Mucosa of gallbladder (tissue), 1 donor: ENCODE measurements at regions not wholly inside any gene's neighbourhood (a gene's known extent, or its start where the extent isn't known, plus 50 kb on each side); places are given as distances from the start of the nearest gene placed in this dataset.
"Not testable (repeated sequence)": the region's sequence is repeated elsewhere in the genome, so short reads cannot be mapped to it uniquely, and the experiment has no call there.

Experiments
- DNase-seq: peaks from one replicate; pipeline ENCODE4 v3.0.0-alpha.2; 2020; ENCODE audit warnings: low spot score
- donor health status: DM: no; HTN: no; CAD: no.

- no peak for DNase-seq
Observed at GRCh38 chr6:109255087-109255486, 127.2 kb downstream of the CD164 start.

GRCh38 chr6:109253366-109253765, 128.9 kb downstream of the CD164 start:
- DNase-seq, result no peak

GRCh38 chr6:109252261-109253041, 129.8 kb downstream of the CD164 start:
- DNase-seq, result no peak

- DNase-seq, result no peak
Observed at GRCh38 chr6:109251839-109252238, 130.4 kb downstream of the CD164 start.

GRCh38 chr6:109250544-109251156, 131.6 kb downstream of the CD164 start:
- DNase-seq, result not testable (repeated sequence)

GRCh38 chr6:109243863-109244825, 138.1 kb downstream of the CD164 start:
- DNase-seq, result no peak

GRCh38 chr6:109242925-109243324, 139.3 kb downstream of the CD164 start:
- DNase-seq, result no peak

- no peak for DNase-seq
Observed at GRCh38 chr6:109242029-109242428, 140.2 kb downstream of the CD164 start.

GRCh38 chr6:109241199-109241598, 141.1 kb downstream of the CD164 start:
- DNase-seq, result no peak

- no peak for DNase-seq
Observed at GRCh38 chr6:109240370-109241084, 141.7 kb downstream of the CD164 start.

GRCh38 chr6:109239651-109240321, 142.5 kb downstream of the CD164 start:
- DNase-seq, result no peak

GRCh38 chr6:109239160-109239559, 143.1 kb downstream of the CD164 start:
- no peak for DNase-seq

GRCh38 chr6:109238396-109238795, 143.1 kb downstream of the CEP57L1 start:
- DNase-seq, result no peak

- DNase-seq, result no peak
Observed at GRCh38 chr6:109237986-109238329, 142.7 kb downstream of the CEP57L1 start.

GRCh38 chr6:109237077-109237985, 142.0 kb downstream of the CEP57L1 start:
- DNase-seq, result no peak

GRCh38 chr6:109236115-109237076, 141.1 kb downstream of the CEP57L1 start:
- no peak for DNase-seq

- DNase-seq, result no peak
Observed at GRCh38 chr6:109235481-109236038, 140.3 kb downstream of the CEP57L1 start.

- DNase-seq, result no peak
Observed at GRCh38 chr6:109230453-109230852, 135.1 kb downstream of the CEP57L1 start.

- peak; percentile 62 for DNase-seq
Observed at GRCh38 chr6:109229536-109229935, 134.2 kb downstream of the CEP57L1 start.
